ENCODE measurements at regions not wholly inside any gene's neighbourhood (a gene's known extent, or its start where the extent isn't known, plus 50 kb on each side); places are given as distances from the start of the nearest gene placed in this dataset.

DNA sequence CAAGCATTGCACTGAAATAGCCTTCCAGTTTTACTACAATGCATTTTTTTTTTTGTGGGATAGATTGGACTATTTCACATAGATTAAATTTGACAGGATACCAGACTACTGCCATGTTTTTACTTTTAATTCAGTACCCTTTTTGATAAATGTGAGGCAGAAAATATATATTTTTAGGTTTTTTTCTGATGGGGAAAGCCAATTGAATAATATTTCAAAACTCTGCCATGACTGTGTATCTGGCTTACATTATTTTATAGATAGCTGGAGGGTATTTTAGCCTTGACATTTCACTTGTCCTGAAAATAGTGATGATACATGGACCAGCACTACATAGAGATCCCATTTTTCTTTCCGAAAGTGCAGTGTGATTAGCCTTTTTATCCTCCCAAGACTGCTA is 133.5 kb upstream of the PRR16 start:
- TF ChIP-seq, protein P1, sequence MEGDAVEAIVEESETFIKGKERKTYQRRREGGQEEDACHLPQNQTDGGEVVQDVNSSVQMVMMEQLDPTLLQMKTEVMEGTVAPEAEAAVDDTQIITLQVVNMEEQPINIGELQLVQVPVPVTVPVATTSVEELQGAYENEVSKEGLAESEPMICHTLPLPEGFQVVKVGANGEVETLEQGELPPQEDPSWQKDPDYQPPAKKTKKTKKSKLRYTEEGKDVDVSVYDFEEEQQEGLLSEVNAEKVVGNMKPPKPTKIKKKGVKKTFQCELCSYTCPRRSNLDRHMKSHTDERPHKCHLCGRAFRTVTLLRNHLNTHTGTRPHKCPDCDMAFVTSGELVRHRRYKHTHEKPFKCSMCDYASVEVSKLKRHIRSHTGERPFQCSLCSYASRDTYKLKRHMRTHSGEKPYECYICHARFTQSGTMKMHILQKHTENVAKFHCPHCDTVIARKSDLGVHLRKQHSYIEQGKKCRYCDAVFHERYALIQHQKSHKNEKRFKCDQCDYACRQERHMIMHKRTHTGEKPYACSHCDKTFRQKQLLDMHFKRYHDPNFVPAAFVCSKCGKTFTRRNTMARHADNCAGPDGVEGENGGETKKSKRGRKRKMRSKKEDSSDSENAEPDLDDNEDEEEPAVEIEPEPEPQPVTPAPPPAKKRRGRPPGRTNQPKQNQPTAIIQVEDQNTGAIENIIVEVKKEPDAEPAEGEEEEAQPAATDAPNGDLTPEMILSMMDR (IDR thresholded peaks at IDR 0.05) = no peak
- no peak for TF ChIP-seq POLR2A (IDR thresholded peaks at IDR 0.05)
